Muscle of back (tissue), 3 donors: ENCODE measurements at regions not wholly inside any gene's neighbourhood (a gene's known extent, or its start where the extent isn't known, plus 50 kb on each side); places are given as distances from the start of the nearest gene placed in this dataset.
"Not testable (repeated sequence)": the region's sequence is repeated elsewhere in the genome, so short reads cannot be mapped to it uniquely, and the experiment has no call there.

ENCODE experiments used
- DNase-seq, 3 donors: peaks; one replicate each; pipeline versions ENCODE4 v3.0.0 to v3.0.0-alpha.2; 2013

DNA sequence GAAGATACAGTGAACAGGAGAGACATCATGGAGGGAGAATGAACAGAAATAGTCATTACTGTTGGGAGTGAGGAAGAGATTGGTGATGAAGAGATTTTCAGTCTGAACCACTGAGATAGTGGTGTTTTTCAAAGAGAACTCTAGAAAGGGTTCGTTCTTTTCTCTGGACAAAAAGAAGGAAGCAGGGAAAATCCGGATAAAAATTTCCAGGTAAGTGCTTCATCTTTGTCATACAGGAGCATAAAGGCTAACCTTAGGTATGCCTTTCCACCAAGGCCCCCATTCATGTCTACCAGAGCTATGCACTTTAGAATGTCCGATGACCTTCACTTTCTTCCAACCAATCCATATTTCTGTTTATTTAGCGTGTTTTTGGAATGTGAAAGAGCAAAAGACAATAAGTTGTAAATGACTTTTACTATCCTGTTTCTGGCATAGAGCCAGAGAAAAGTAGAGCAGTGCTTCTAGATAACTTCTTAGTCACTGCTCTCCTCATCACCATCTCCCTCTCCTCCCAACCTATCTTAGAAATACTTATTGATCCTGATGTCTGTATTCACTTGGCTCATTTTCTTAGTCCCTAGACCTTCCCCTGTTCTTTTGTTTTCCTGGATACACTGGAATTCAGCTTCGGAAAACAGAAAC is 116.5 kb downstream of the TTC6 start:
- no peak for DNase-seq

DNA sequence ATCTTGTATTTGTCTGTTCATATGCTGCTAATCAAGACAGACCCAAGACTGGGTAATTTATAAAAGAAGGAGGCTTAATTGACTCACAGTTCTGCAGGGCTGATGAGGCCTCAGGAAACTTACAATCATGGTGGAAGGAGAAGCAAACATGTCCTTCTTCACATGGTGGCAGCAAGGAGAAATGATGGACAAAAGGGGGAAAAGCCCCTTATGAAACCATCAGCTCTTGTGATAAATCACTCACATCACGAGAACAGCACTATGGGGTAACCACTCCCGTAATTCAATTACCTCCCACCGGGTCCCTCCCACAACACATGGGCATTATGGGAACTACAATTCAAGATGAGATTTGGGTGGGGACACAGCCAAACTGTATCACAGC is 117.0 kb downstream of the TTC6 start:
- DNase-seq, result not testable (repeated sequence)

DNA sequence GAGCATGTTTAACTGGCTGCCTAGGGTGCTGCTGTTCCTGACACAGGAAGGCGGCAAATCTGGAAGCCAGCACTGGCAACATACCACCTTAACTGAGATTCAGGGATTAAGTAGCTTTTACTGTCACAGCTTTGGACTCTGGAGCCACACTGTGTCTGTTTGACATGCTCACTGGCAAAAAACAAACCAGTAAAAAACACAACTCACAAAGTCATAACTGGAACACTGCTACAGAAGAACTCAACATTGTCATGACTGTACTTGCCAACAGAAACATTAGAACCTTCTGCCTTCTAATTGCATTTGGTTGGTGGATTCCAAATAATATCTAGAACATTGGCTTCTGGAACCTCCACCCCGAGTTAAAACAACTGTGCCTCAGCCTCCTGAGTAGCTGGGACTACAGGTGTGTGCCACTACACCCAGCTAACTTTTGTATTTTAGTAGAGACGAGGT is 117.6 kb downstream of the TTC6 start:
- DNase-seq, result no peak

DNA sequence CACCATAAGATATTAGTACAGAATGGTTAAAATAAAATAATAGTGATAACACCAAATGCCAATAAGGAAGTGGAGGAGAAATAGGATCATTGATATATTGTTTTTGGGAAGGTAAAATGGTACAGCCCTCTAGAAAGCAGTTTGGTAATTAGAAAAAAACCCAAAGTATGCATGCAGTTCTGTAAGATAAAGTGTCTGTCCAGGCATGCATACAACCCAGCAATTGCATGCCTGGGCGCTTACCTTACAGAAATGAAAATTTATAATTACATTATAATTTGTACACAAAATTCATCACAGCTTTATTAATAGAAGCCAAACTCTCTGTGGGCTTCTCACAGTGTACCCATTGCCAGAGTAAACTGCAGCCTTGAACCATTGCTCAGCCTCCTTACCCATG is 124.7 kb downstream of the TTC6 start:
- no peak for DNase-seq

DNA sequence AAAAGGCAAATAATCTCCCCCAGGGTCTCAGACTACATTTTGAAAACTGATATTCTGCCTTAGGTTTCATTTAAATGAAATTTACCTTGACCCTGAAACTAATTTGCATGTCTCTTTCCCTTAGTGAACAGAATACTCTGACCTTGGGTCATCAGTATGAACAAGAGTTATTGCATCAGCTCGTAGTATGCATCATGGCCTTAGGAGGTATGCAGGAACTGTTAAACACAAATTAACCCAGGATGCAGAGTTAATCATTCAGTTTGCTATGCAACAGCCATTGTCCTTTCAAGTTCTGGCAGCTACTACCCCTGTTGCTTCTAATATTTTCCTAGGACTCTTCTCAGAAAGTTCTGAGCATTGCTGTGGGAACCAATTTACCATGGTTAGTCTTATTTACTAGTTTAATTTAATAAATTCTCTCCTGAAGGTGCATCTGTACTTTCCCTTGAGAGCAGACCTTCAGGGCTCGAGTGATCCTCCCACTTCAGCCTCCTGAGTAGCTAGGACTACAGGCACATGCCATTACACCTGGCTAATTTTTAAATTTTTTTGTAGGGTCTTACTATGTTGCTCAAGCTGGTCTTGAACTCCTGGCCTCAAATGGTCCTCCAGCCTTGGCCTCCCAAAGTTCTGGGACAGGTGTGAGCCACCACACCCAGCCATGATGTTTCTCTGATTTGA is 126.7 kb downstream of the TTC6 start:
- DNase-seq, result no peak

DNA sequence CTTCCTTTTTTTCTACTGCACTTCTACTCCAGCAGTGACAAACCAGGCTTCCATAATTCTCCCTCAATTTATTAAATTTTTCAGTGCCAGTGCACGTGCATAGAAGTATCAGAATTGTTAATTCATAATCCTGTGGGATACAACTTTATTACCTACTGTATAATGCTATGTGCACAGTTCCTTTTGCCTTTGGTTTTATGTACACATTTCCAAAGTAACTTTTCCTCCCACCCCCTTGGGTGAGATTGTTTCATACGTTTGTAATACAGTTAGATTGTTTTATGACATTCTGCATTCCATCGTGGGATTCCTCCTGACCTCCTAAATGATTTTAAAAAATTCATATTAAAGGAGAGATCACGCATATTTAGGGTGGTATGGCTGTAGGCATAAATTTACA is 128.1 kb downstream of the TTC6 start:
- no peak for DNase-seq

DNA sequence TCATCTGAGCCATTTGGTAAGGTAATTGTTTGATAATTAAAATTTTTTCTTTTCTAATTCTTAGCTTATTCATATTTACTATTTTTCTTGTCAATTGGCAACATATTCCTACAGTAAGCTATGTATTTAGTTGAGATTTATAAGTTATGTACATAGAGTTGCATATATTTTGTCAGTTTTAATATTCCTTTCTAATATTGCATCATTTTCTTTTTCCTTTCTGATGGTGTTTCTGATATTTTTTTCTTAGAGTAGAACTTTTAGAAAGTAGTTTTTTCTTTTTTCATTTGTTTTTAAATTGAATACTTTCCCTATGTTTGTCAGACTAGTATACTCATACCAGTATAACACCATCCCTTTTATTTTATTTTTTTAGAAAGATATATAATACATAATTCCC is 131.3 kb downstream of the TTC6 start:
- no peak for DNase-seq

DNA sequence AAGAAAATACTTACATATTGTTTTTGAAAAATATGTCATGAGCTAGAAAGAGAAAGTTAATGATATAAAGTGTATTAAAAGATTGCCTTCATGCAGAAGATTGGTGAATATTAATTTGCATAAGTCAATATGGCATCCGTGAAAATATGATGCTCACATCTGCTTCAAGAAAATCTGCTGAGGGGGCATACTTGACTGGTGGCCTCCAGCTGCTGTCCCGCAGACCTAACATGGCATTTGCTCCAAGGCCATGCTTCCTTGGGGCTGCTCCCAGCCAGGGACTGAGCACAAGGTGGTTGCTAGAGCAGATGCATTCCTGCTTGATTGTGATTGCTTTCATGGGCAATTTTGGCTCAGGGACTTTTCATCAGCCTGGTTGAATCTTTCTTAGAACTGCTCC is 133.8 kb downstream of the TTC6 start:
- DNase-seq, result no peak

DNA sequence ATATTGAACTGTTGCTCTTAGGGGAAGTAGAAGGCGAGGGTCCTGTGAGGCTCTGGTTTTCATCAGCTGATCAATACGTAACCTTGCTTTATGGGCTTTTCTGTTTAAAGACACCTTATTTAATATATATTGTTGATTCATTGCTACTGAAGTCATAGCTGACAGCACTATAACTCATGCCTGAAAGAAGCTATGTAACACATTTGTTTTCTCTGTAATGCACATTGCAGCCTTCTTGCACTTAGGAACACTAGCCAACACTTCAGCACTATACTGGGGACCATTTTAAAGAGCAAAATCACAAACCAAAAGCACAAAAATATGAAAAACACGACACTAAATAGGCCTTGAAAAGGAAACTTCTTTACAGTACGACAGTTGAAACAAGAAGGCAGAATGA is 135.7 kb downstream of the TTC6 start:
- no peak for DNase-seq

DNA sequence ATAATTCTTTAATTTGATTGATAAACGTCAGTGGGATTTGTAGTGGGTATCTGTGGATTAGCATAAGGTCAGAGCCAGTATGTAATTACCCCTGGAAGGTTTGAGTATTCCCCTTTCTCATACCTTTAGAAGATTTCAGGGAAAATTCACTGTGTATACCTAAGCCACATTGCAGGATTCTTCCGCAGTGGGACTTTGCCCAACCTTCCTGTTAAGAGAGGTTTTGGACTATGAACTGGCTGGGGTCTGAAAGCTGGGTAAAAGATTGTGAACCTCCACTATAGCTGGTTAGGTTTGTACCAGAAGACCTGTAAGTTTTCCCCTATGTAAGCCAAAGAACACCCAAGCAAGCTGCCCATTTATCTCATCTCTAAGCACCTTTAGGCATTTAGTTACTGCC is 150.2 kb downstream of the TTC6 start:
- DNase-seq, result no peak

DNA sequence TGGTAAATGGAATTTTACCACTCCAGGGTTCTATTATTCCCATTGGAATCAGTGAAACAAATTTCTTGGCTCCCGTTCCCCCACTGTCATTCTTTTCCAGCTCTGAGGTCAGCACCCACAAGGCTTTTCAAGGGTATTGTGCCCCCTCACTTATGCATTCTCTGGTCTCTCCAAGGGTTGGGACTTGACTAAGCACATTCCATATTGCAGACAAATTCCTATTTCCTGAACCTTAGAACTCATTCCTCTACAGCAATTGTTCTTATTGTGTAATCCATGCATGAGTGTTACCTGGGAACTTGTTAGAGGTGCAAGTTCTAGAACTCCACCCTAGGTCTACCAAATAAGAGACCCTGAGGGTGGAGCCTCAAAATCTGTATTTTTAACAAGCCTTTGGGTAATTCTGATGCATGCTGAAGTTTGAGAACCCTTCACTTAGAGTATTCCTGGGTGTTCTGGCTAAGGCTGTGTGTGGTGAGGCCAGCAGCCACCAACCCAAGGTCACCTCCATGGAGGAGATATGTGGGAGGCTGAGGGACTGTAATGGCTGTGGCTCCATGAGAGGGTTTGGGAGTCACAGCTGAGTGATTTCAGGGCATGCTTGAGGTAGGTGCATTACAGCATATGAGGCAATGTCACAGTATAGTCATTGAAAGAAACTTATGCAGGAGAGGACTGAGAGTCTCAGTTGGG is 150.9 kb downstream of the TTC6 start:
- DNase-seq, result no peak

DNA sequence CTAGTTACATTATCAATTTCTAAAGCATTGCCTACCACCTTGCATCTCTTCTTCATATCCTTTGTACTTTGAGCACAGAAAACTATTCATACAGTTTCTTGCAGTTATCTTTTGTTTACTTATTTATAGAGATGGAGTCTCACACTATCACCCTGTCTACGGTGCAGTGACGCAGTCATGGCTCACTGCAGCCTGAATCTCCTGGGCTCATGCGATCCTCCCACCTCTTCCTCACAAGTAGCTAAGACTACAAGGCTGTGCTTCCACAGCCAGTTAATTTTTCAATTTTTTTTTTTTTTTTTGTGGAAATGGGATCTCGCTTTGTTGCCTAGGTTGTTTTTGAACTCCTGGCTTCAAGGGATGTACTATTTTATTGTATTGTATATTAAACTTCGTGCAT is 158.0 kb downstream of the TTC6 start:
- DNase-seq, result no peak

DNA sequence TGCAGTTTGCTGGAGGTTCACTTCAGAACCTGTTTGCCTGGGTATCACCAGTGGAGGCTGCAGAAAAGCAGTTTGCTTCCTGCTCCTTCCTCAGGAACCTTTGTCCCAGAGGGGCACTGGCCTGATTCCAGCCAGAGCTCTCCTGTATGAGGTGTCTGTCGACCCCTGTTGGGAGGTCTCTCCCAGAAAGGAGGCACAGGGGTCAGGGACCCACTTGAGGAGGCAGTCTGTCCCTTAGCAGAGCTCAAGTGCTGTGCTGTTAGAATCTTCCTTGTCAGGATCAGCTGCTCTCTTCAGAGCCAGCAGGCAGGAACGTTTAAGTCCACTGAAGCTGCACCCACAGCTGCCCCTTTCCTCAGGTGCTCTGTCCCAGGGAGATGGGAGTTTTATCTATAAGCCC is 164.8 kb downstream of the TTC6 start:
- DNase-seq, result not testable (repeated sequence)

DNA sequence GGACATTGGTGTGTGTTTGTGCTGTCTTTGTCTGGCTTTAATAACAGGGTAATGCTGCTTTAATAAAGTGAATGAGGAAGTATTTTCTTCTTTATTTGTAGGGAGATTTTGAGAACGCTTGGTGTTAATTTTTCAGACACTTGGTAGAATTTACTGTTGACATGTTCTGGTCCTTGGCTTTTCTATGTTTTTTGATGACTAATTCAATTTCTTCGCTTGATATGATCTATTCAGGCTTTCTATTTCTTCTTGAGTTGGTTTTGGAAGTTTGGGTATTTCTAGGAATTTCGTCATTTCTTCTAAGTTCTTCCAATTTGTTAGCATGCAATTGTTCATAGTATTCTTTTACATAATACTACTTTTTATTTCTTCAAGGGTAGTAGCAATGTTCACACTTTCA is 167.8 kb downstream of the TTC6 start:
- no peak for DNase-seq

DNA sequence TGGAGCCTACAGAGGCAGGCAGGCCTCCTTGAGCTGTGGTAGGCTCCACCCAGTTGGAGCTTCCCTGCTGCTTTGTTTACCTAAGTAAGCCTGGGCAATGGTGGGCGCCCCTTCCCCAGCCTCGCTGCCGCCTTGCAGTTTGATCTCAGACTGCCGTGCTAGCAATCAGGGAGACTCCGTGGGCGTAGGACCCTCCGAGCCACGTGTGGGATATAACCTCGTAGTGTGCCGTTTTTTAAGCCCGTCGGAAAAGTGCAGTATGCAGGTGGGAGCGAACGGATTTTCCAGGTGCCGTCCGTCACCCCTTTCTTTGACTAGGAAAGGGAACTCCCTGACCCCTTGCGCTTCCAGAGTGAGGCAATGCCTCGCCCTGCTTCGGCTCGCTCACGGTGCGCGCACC is 176.9 kb downstream of the TTC6 start:
- not testable (repeated sequence) for DNase-seq

DNA sequence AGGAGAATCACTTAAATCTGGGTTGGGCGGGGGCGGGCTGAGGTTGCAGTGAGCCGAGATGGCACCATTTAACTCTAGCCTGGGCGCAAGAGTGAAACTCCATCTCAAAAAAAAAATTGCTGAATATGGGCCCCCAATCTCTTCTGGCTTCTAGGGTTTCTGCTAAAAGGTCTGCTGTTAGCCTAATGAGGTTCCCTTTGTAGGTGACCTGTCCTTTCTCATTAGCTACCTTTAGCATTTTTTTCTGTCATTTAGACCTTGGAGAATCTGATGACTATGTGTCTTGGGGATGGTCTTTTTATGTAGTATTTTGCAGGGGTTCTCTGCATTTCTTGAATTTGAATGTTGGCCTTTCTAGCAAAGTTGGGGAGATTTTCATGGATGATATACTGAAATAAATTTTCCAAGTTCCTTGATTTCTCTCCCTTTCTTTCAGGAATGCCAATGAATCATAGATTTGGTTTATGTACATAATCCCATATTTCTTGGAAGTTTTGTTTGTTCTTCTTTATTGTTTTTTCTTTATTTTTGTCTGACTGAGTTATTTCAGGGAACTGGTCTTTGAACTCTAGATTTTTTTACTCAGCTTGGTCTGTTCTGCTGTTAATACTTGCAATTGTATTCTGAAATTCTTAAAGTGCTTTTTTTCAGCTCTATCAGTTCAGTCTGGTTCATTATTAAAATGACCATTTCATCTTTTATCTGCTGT is 181.5 kb downstream of the TTC6 start:
- no peak for DNase-seq

DNA sequence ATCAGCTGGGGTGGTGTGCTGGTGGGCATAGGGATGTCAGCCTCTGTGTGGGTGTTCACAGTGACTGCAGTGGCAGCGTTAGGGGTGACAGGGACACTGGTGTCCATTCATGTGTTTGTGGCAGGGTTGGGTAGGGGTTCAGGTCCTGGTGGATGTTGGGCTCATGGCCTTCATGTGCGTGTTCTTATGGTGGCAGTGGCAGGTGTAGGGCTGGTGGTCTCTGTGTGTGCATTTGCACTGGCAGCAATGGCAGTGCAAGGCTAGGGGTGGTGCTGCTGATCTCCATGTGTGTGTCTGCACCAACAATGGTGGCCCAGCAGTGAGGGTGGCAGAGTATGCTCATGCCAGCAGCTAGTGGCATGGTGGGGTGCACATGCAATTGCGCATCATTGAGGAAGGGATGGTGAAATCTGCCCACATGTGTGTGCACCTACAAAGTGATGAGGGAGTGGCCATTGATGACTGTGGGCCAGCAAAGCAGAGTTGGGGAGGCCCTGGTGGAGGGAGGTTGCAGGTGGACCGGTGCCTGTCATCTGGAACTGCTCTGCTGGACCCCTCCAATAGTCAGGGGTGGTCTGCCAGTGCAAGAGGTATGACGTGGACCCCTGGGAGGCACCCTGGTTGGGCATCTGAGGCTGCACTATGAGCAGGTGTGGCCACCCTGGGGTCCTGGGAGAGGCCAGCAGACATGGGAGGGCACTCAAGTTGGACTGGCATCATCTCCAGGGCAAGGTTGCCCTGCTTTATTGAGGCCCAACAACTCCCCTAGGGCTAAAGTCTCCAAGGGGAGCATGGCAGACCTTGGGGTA is 182.9 kb downstream of the TTC6 start:
- no peak for DNase-seq

DNA sequence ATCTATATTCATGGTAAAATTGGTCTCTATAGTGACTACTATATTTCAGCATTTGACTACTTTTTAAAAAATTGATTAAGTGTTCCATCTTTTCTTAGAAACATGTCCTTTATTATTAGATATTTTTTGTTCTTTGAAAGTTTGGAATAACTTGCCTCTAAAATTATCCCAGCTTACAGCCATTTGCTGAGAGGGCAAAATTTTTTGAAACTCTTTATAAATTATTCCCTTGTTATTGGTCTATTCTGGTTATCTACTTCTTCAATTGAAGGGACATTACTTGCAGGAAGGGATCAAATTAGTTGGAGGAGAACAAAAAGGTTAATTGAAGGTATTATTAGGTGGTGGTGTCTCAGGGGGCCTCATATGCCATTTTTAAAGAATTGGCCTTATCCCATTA is 184.1 kb downstream of the TTC6 start:
- DNase-seq, result no peak

DNA sequence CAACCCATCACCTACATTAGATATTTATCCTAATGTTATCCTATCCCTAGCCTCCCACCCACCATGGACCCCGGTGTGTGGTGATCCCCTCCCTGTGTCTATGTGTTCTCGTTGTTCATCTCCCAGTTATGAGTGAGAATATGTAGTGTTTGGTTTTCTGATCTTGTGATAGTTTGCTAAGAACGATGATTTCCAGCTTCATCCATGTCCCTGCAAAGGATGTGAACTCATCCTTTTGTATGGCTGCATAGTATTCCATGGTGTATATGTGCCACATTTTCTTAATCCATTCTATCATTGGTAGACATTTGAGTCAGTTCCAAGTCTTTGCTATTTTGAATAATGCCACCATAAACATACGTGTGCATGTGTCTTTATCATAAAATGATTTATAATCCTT is 185.3 kb downstream of the TTC6 start:
- not testable (repeated sequence) for DNase-seq

DNA sequence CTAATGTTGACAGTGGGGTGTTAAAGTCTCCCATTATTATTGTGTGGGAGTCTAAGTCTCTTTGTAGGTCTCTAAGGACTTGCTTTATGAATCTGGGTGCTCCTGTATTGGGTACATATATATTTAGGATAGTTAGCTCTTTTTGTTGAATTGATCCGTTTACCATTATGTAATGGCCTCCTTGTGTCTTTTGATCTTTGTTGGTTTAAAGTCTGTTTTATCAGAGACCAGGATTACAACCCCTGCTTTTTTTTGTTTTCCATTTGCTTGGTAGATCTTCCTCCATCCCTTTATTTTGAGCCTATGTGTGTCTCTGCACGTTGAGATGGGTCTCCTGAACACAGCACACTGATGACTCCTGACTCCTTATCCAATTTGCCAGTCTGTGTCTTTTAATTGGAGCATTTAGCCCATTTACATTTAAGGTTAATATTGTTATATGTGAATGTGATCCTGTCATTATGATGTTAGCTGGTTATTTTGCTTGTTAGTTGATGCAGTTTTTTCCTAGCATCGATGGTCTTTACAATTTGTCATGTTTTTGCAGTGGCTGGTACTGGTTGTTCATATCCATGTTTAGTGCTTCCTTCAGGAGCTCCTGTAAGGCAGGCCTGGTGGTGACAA is 188.9 kb downstream of the TTC6 start:
- not testable (repeated sequence) for DNase-seq

DNA sequence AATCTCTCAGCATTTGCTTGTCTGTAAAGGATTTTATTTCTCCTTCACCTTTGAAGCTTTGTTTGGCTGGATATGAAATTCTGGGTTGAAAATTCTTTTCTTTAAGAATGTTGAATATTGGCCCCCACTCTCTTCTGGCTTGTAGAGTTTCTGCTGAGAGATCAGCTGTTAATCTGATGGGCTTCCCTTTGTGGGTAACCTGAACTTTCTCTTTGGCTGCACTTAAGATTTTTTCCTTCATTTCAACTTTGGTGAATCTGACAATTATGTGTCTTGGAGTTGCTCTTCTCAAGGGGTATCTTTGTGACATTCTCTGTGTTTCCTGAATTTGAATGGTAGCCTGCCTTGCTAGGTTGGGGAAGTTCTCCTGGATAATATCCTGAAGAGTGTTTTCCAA is 189.4 kb downstream of the TTC6 start:
- not testable (repeated sequence) for DNase-seq
